GM12878 (cell line): ENCODE measurements at regions not wholly inside any gene's neighbourhood (a gene's known extent, or its start where the extent isn't known, plus 50 kb on each side); places are given as distances from the start of the nearest gene placed in this dataset.

Experiments
- ATAC-seq: fragments of 200-7000 bp; cut with Tn5 transposase; 3 replicates; pipeline ENCODE4 v1.9.1; 2020; ENCODE audit warnings: mild to moderate bottlenecking, moderate library complexity
- BruUV-seq: library from RNA; stranded (reverse); fragments of 400-500 nt; replicated peaks from 2 replicates; lab custom pipeline; 2021; lab: Mats Ljungman, UMichigan
- CTCF ChIA-PET: fragments of 300-600 bp; sonication (Branson Sonifier 250); formaldehyde crosslinking; extraction: SDS; loops from one replicate; lab custom pipeline; 2021; ENCODE audit warnings: inconsistent platforms; lab: Yijun Ruan, JAX
- POLR2A ChIA-PET: fragments of 350-600 bp; formaldehyde crosslinking; extraction: SDS; loops from one replicate; lab custom pipeline; 2021; ENCODE audit warnings: inconsistent platforms; lab: Charles Lee
- RAD21 ChIA-PET: fragments of 300-600 bp; sonication (Branson Sonifier 250); formaldehyde crosslinking; loops from one replicate; lab custom pipeline; 2023; ENCODE audit warnings: antibody characterized with exemption; ENCODE audit not compliant: unreplicated experiment; lab: Charles Lee
- SMC1A ChIA-PET: fragments of 300-600 bp; sonication (Branson Sonifier 250); formaldehyde crosslinking; loops from one replicate; lab custom pipeline; 2023; ENCODE audit not compliant: unreplicated experiment, uncharacterized antibody; lab: Charles Lee
- DNase-seq: peaks from one replicate; pipeline ENCODE4 v3.0.0-alpha.2; 2011; ENCODE audit warnings: low read depth, low spot score
- FAIRE-seq: peaks from 3 replicates; lab custom pipeline; 2011; peaks lifted over from hg19 to GRCh38; lab: Jason Lieb, UNC
- H2AFZ ChIP-seq: 2 replicates; pipeline ENCODE4 v1.6.0; 2011; ENCODE audit warnings: low read depth, low read length, control low read depth; ENCODE audit not compliant: control insufficient read depth
- H3K27ac ChIP-seq: 2 replicates; pipeline ENCODE4 v1.5.1; 2011; ENCODE audit warnings: control low read depth; ENCODE audit not compliant: control insufficient read depth, insufficient read depth
- H3K27me3 ChIP-seq, 2 experiments: replicated peaks in 1 of 2; 2 replicates each; pipeline versions ENCODE4 v1.6.0 to v1.6.1; 2011; ENCODE audit warnings: low read length in 1 of 2; ENCODE audit not compliant: control insufficient read depth in 2 of 2, insufficient read depth in 2 of 2
- H3K36me3 ChIP-seq, 2 experiments: 2 replicates each; pipeline ENCODE4 v1.5.1; 2011; ENCODE audit warnings: low read length in 1 of 2; ENCODE audit not compliant: control insufficient read depth in 2 of 2, insufficient read depth in 2 of 2
- H3K4me1 ChIP-seq: 2 replicates; pipeline ENCODE4 v1.6.1; 2011; ENCODE audit warnings: mild to moderate bottlenecking, low read length, moderate library complexity, mixed read lengths; ENCODE audit not compliant: control insufficient read depth, insufficient read depth
- H3K4me2 ChIP-seq: 2 replicates; pipeline ENCODE4 v1.6.0; 2011; ENCODE audit warnings: control low read depth; ENCODE audit not compliant: control insufficient read depth, insufficient read depth
- H3K4me3 ChIP-seq: fragments of 200-600 bp; sonication (generic); 2 replicates; pipeline ENCODE4 v1.5.1; 2016
- H3K79me2 ChIP-seq: 2 replicates; pipeline ENCODE4 v1.6.0; 2011; ENCODE audit warnings: low read length; ENCODE audit not compliant: control insufficient read depth, insufficient read depth
- H3K9ac ChIP-seq: 2 replicates; pipeline ENCODE4 v1.8.0; 2011; ENCODE audit warnings: low read length, control low read depth, mixed read lengths; ENCODE audit not compliant: control insufficient read depth, insufficient read depth
- H3K9me3 ChIP-seq: replicated peaks from 3 replicates; pipeline ENCODE4 v1.5.1; 2011; ENCODE audit warnings: mild to moderate bottlenecking, low read length; ENCODE audit not compliant: control insufficient read depth, insufficient read depth
- H4K20me1 ChIP-seq: 2 replicates; pipeline ENCODE4 v1.6.0; 2011; ENCODE audit not compliant: control insufficient read depth, insufficient read depth
- CHD1 ChIP-seq: IDR thresholded peaks from 2 replicates; pipeline ENCODE4 v1.6.1; 2012; ENCODE audit warnings: low read depth, low read length, improper control_type of control experiment
- NFXL1 ChIP-seq: fragments of 450-650 bp; IDR thresholded peaks from 2 replicates; pipeline ENCODE4 v1.6.1; 2017; ENCODE audit warnings: antibody characterized with exemption, mild to moderate bottlenecking, borderline replicate concordance
- RB1 ChIP-seq: fragments of 450-650 bp; formaldehyde crosslinking; IDR thresholded peaks from 2 replicates; pipeline ENCODE4 v1.6.1; 2017; ENCODE audit warnings: mild to moderate bottlenecking, borderline replicate concordance
- REST ChIP-seq: IDR thresholded peaks from 2 replicates; pipeline ENCODE4 v1.6.1; 2012; ENCODE audit warnings: mild to moderate bottlenecking, low read depth, low read length
- ZZZ3 ChIP-seq: IDR thresholded peaks from 2 replicates; pipeline ENCODE4 v1.6.1; 2011; ENCODE audit warnings: low read depth; ENCODE audit not compliant: control insufficient read depth, insufficient read length
- WGBS: methylation state at CpG from one replicate; pipeline ENCODE4 v1.1.6; 2016; ENCODE audit warnings: low lambda C conversion rate; ENCODE audit not compliant: insufficient replicate concordance, insufficient coverage; ENCODE audit errors: missing lambda C conversion rate; 5-methylcytosine and 5-hydroxymethylcytosine counted together
- in situ Hi-C: fragments of 300-500 bp; cut with MboI; formaldehyde crosslinking; loops from 9 replicates; pipeline ENCODE4 v1.14.3; 2018; ENCODE audit warnings: mixed read lengths
- intact Hi-C: fragments of 100-400 bp; cut with micrococcal nuclease; formaldehyde crosslinking; loops from one replicate; pipeline ENCODE4 v1.14.2; 2022; ENCODE audit not compliant: unreplicated experiment

GRCh38 chr17:53454337-53454736 is 368.4 kb upstream of the KIF2B start (continued):
- TF ChIP-seq REST: no peak

- in situ Hi-C loops: no loop called here
- SMC1A ChIA-PET: no interaction called here
- RAD21 ChIA-PET: no interaction called here
Observed at GRCh38 chr17:53449324-53449723, 373.4 kb upstream of the KIF2B start.

More at GRCh38 chr17:53449324-53449723, 373.4 kb upstream of the KIF2B start:
- no peaks in the 10 kb centered on the region for H3K9me3 ChIP-seq
- no TSS peak for BruUV-seq
- TF ChIP-seq ZZZ3: no peak
- no peak for TF ChIP-seq RB1
- TF ChIP-seq CHD1: no peak
- no peak for TF ChIP-seq NFXL1
- no peak overlapping the region for H3K4me2 ChIP-seq
- CTCF ChIA-PET: no interaction called here
- no peak overlapping the region for H3K9ac ChIP-seq
- H3K27me3 ChIP-seq: no peaks in the 10 kb centered on the region
- no peaks in the 10 kb centered on the region for H3K4me1 ChIP-seq
- H4K20me1 ChIP-seq: no peaks in the 10 kb centered on the region
- intact Hi-C loops: no loop called here
- no peak for ATAC-seq
- no peak for DNase-seq
- no peak overlapping the region for H2AFZ ChIP-seq
- no peaks in the 10 kb centered on the region for H3K36me3 ChIP-seq
- H3K4me3 ChIP-seq: no peak overlapping the region
- 0% methylated on average over 4 of the region's 4 CpGs for WGBS
- H3K79me2 ChIP-seq: no peaks in the 10 kb centered on the region
- H3K27ac ChIP-seq: no peak overlapping the region
- POLR2A ChIA-PET: no interaction called here
- no peak for FAIRE-seq
